H1 (cell line): ENCODE measurements at regions not wholly inside any gene's neighbourhood (a gene's known extent, or its start where the extent isn't known, plus 50 kb on each side); places are given as distances from the start of the nearest gene placed in this dataset.

ENCODE experiments used
- TF ChIP-seq, protein P1 (sequence below): fragments of 300-600 bp; sonication (generic); IDR thresholded peaks from 2 replicates; pipeline ENCODE4 v1.7.1; 2012; ENCODE audit warnings: low read length, moderate library complexity, mild to moderate bottlenecking, inconsistent platforms; ENCODE audit not compliant: insufficient replicate concordance

DNA sequence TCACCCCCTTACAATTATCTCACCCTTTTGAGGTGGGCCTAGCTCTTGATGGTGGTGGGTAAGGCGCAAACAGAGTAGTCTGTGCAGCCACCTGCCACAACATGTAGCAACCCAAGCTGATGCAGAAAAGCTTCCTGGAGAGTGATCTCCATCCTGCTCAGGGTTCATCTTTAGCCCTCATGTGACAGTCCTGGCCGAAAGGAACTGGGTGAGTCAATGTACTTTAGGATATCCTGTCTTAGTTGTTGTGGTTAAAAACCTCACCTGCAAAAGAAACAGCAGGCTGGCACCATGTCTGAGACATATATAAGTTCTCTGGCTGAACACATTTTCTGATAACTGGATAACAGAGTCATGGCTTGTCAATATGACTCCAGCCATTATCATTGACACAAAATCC lies 183.5 kb upstream of the CPHXL start (continued):
- TF ChIP-seq, protein P1, sequence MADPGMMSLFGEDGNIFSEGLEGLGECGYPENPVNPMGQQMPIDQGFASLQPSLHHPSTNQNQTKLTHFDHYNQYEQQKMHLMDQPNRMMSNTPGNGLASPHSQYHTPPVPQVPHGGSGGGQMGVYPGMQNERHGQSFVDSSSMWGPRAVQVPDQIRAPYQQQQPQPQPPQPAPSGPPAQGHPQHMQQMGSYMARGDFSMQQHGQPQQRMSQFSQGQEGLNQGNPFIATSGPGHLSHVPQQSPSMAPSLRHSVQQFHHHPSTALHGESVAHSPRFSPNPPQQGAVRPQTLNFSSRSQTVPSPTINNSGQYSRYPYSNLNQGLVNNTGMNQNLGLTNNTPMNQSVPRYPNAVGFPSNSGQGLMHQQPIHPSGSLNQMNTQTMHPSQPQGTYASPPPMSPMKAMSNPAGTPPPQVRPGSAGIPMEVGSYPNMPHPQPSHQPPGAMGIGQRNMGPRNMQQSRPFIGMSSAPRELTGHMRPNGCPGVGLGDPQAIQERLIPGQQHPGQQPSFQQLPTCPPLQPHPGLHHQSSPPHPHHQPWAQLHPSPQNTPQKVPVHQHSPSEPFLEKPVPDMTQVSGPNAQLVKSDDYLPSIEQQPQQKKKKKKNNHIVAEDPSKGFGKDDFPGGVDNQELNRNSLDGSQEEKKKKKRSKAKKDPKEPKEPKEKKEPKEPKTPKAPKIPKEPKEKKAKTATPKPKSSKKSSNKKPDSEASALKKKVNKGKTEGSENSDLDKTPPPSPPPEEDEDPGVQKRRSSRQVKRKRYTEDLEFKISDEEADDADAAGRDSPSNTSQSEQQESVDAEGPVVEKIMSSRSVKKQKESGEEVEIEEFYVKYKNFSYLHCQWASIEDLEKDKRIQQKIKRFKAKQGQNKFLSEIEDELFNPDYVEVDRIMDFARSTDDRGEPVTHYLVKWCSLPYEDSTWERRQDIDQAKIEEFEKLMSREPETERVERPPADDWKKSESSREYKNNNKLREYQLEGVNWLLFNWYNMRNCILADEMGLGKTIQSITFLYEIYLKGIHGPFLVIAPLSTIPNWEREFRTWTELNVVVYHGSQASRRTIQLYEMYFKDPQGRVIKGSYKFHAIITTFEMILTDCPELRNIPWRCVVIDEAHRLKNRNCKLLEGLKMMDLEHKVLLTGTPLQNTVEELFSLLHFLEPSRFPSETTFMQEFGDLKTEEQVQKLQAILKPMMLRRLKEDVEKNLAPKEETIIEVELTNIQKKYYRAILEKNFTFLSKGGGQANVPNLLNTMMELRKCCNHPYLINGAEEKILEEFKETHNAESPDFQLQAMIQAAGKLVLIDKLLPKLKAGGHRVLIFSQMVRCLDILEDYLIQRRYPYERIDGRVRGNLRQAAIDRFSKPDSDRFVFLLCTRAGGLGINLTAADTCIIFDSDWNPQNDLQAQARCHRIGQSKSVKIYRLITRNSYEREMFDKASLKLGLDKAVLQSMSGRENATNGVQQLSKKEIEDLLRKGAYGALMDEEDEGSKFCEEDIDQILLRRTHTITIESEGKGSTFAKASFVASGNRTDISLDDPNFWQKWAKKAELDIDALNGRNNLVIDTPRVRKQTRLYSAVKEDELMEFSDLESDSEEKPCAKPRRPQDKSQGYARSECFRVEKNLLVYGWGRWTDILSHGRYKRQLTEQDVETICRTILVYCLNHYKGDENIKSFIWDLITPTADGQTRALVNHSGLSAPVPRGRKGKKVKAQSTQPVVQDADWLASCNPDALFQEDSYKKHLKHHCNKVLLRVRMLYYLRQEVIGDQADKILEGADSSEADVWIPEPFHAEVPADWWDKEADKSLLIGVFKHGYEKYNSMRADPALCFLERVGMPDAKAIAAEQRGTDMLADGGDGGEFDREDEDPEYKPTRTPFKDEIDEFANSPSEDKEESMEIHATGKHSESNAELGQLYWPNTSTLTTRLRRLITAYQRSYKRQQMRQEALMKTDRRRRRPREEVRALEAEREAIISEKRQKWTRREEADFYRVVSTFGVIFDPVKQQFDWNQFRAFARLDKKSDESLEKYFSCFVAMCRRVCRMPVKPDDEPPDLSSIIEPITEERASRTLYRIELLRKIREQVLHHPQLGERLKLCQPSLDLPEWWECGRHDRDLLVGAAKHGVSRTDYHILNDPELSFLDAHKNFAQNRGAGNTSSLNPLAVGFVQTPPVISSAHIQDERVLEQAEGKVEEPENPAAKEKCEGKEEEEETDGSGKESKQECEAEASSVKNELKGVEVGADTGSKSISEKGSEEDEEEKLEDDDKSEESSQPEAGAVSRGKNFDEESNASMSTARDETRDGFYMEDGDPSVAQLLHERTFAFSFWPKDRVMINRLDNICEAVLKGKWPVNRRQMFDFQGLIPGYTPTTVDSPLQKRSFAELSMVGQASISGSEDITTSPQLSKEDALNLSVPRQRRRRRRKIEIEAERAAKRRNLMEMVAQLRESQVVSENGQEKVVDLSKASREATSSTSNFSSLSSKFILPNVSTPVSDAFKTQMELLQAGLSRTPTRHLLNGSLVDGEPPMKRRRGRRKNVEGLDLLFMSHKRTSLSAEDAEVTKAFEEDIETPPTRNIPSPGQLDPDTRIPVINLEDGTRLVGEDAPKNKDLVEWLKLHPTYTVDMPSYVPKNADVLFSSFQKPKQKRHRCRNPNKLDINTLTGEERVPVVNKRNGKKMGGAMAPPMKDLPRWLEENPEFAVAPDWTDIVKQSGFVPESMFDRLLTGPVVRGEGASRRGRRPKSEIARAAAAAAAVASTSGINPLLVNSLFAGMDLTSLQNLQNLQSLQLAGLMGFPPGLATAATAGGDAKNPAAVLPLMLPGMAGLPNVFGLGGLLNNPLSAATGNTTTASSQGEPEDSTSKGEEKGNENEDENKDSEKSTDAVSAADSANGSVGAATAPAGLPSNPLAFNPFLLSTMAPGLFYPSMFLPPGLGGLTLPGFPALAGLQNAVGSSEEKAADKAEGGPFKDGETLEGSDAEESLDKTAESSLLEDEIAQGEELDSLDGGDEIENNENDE: no peak
